ENCODE measurements at regions not wholly inside any gene's neighbourhood (a gene's known extent, or its start where the extent isn't known, plus 50 kb on each side); places are given as distances from the start of the nearest gene placed in this dataset.
"Not testable (repeated sequence)": the region's sequence is repeated elsewhere in the genome, so short reads cannot be mapped to it uniquely, and the experiment has no call there.

DNA sequence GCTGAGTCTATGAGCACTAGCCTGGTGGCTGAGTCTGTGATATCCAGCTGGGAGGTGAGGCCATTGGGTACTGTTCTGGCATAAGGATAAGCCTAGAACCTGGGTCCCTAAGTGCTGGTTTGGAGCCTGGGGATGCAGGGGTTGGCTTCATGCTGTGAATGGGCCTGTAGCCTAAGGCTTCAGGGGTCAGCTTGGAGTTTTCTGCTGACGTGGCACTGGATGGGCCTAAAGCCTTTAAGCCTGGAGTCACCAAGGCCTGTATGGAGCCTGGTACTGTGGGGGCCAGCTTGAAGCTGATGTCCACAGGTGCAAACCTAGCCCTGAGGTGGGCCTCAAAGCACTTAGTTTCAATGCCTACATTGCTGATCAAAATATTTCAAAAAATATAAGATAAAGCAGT is 979.6 kb upstream of the POU3F4 start:
- H3K4me3 ChIP-seq (ENCODE audit: low read length): no peak overlapping the region
- no peaks in the 10 kb centered on the region for H3K27me3 ChIP-seq (ENCODE audit: control insufficient read depth, insufficient read depth, low read length)
- no peak for DNase-seq
- H3K27ac ChIP-seq (ENCODE audit: low read length): no peak overlapping the region
- peaks cover 5% of the 10 kb centered on the region for H3K9me3 ChIP-seq (replicated peaks; ENCODE audit: control insufficient read depth, low read depth, low read length)
- no peaks in the 10 kb centered on the region for H3K4me1 ChIP-seq (ENCODE audit: control insufficient read depth, insufficient read depth, low read length)
- no CpG with 5 or more reads among the region's 1 CpG for WGBS (ENCODE audit: insufficient coverage)
- H3K36me3 ChIP-seq (ENCODE audit: control insufficient read depth, insufficient read depth, low read length): no peaks in the 10 kb centered on the region

DNA sequence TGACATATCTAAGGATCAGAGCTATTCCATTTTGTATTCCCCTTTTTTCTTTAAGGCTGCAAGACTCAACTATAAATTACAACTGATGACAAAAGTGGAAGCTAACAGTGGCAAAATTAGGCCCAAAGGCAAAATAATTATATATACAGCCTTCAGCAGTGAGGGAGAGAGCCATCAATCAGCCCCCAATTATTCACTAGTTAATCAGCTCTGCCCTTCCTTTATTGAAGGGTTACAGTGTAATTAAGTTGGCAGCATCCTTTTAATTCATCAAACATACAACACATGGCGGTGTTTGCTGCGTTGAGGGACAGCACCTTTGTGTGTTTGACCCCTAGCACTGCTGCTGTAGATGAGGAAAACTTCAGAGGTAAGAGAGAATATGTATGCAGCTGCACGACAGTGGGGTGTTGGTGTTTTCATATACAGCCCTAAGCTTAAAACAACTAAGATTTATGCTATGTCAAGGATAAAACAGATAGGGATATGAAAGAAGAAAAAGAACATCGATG is 973.9 kb upstream of the POU3F4 start:
- DNase-seq: no peak
- Histone ChIP-seq H3K36me3 (ENCODE audit: control insufficient read depth, insufficient read depth, low read length) (no peaks in the 10 kb centered on the region), H3K27me3 (ENCODE audit: control insufficient read depth, insufficient read depth, low read length) (no peaks in the 10 kb centered on the region), H3K27ac (ENCODE audit: low read length) (no peak overlapping the region), H3K4me3 (ENCODE audit: low read length) (no peak overlapping the region), H3K9me3 (replicated peaks; ENCODE audit: control insufficient read depth, low read depth, low read length) (no peaks in the 10 kb centered on the region), H3K4me1 (ENCODE audit: control insufficient read depth, insufficient read depth, low read length) (no peaks in the 10 kb centered on the region)
- no CpG with 5 or more reads among the region's 4 CpGs for WGBS (ENCODE audit: insufficient coverage)

DNA sequence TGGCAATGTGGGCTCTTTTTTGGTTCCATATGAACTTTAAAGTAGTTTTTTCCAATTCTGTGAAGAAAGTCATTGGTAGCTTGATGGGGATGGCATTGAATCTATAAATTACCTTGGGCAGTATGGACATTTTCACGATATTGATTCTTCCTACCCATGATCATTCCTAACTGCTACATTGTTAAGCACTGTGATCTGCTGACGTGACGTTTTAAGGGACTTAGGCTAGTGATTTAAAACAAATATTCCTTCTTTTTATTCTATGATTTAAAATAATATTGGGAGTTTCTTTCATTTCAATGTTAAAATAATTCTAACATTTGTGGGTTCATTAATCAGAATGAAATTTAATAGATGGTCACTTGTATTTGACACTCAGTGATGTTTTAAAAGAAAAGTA is 970.9 kb upstream of the POU3F4 start:
- no CpG with 5 or more reads among the region's 3 CpGs for WGBS (ENCODE audit: insufficient coverage)
- not testable (repeated sequence) for DNase-seq; H3K4me1 ChIP-seq (ENCODE audit: control insufficient read depth, insufficient read depth, low read length); H3K9me3 ChIP-seq (replicated peaks; ENCODE audit: control insufficient read depth, low read depth, low read length); H3K36me3 ChIP-seq (ENCODE audit: control insufficient read depth, insufficient read depth, low read length); H3K27me3 ChIP-seq (ENCODE audit: control insufficient read depth, insufficient read depth, low read length); H3K4me3 ChIP-seq (ENCODE audit: low read length); H3K27ac ChIP-seq (ENCODE audit: low read length)

DNA sequence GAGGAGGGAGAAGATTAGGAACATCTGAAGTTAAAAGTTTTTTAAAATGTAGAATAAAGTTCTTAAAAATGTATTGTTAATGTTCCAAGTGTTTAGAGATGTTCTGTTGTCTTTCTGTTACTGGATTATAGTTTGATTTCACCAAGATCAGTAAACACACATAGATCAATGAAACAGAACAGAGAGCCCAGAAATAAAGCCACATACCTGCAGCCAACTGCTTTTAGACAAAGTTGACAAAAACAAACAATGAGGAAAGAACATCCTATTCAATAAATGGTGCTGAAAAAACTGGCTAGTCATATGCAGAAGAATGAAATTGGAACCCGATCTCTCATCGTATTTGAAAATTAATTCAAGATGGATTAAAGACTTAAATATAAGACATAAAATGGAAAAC is 966.3 kb upstream of the POU3F4 start:
- no peak for DNase-seq
- no peaks in the 10 kb centered on the region for H3K36me3 ChIP-seq (ENCODE audit: control insufficient read depth, insufficient read depth, low read length)
- H3K4me3 ChIP-seq (ENCODE audit: low read length): no peak overlapping the region
- no CpG with 5 or more reads among the region's 2 CpGs for WGBS (ENCODE audit: insufficient coverage)
- H3K9me3 ChIP-seq (replicated peaks; ENCODE audit: control insufficient read depth, low read depth, low read length): peaks cover 2% of the 10 kb centered on the region
- no peaks in the 10 kb centered on the region for H3K4me1 ChIP-seq (ENCODE audit: control insufficient read depth, insufficient read depth, low read length)
- H3K27ac ChIP-seq (ENCODE audit: low read length): no peak overlapping the region
- no peaks in the 10 kb centered on the region for H3K27me3 ChIP-seq (ENCODE audit: control insufficient read depth, insufficient read depth, low read length)

DNA sequence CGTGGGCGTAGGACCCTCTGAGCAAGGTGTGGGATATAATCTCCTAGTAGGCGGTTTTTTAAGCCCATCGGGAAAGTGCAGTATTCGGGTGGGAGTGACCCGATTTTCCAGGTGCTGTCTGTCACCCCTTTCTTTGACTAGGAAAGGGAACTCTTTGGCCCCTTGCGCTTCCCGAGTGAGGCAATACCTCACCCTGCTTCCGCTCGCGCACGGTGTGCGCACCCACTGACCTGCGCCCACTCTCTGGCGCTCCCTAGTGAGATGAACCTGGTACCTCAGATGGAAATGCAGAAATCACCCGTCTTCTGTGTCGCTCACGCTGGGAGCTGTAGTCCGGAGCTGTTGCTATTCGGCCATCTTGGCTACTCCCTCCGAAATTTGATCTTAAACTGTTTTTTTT is 955.9 kb upstream of the POU3F4 start:
- not testable (repeated sequence) for H3K27ac ChIP-seq (ENCODE audit: low read length); H3K9me3 ChIP-seq (replicated peaks; ENCODE audit: control insufficient read depth, low read depth, low read length); H3K4me1 ChIP-seq (ENCODE audit: control insufficient read depth, insufficient read depth, low read length); H3K4me3 ChIP-seq (ENCODE audit: low read length); H3K36me3 ChIP-seq (ENCODE audit: control insufficient read depth, insufficient read depth, low read length); DNase-seq; H3K27me3 ChIP-seq (ENCODE audit: control insufficient read depth, insufficient read depth, low read length)
- 86% methylated on average over 18 of the region's 21 CpGs for WGBS (ENCODE audit: insufficient coverage)

DNA sequence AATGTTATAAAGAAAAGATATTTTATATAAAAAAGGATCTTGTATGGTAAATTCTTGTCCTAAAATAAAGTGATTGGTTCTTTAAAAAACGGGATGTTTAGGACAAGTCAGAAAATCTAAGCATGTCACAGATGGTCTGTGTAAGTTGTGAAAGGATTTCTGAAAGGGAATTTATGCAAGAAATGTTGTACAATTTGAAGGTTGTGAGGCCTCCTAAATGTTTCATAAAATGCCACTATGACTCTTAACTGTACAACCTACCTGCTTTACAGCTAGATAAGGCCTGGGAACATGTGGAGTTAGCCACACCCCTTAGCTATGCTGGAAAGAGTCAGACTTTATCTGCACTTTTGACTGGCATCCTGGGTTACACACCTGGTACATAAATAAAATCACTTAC is 951.5 kb upstream of the POU3F4 start:
- Histone ChIP-seq H3K4me1 (ENCODE audit: control insufficient read depth, insufficient read depth, low read length) (no peaks in the 10 kb centered on the region), H3K36me3 (ENCODE audit: control insufficient read depth, insufficient read depth, low read length) (no peaks in the 10 kb centered on the region), H3K27ac (ENCODE audit: low read length) (no peak overlapping the region), H3K27me3 (ENCODE audit: control insufficient read depth, insufficient read depth, low read length) (no peaks in the 10 kb centered on the region), H3K4me3 (ENCODE audit: low read length) (no peak overlapping the region), H3K9me3 (replicated peaks; ENCODE audit: control insufficient read depth, low read depth, low read length) (peaks cover 5% of the 10 kb centered on the region)
- DNase-seq: no peak
- 60% methylated on average over 1 of the region's 1 CpG for WGBS (ENCODE audit: insufficient coverage)

DNA sequence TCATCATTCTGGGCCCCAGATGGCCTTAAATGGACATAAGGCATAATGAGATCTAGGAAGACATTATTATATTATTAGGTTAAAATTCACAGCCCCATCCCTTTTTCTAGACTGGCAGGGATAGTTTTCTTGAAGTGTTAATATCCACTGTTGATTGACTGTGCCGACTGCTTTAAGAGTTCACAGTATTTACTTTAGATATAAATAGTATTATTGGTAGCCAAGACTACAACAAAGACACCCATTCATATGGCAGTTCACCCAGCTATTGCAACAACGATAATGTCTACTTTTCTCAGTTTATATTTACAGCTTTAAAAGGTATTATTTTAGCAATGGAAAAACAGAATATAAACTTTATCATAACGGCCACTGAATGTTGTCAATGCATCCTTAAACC is 922.2 kb upstream of the POU3F4 start:
- Histone ChIP-seq H3K27ac (ENCODE audit: low read length) (peak overlapping the region; percentile 20), H3K9me3 (replicated peaks; ENCODE audit: control insufficient read depth, low read depth, low read length) (no peaks in the 10 kb centered on the region), H3K4me3 (ENCODE audit: low read length) (no peak overlapping the region), H3K4me1 (ENCODE audit: control insufficient read depth, insufficient read depth, low read length) (no peaks in the 10 kb centered on the region), H3K36me3 (ENCODE audit: control insufficient read depth, insufficient read depth, low read length) (no peaks in the 10 kb centered on the region), H3K27me3 (ENCODE audit: control insufficient read depth, insufficient read depth, low read length) (no peaks in the 10 kb centered on the region)
- no peak for DNase-seq
- no CpG with 5 or more reads among the region's 3 CpGs for WGBS (ENCODE audit: insufficient coverage)

DNA sequence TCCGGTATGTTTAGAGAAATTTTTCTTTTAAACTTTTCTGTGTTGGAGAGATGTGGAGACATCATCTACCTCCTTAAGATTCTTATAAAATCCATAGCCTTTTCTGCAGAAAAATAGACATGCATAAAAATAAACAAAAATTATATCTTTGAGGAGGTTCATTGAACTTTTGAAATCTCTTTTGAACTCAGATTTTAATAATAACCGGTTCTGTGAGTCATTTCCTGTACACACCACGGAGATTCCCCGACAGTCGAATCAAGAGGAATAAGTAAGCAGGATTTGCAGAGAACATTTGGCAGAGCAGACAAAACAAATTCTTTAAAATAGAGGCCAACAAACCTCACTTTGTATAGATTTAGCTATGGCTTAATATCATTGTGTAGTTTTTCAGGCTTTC is 918.7 kb upstream of the POU3F4 start:
- H3K27me3 ChIP-seq (ENCODE audit: control insufficient read depth, insufficient read depth, low read length): no peaks in the 10 kb centered on the region
- no peaks in the 10 kb centered on the region for H3K9me3 ChIP-seq (replicated peaks; ENCODE audit: control insufficient read depth, low read depth, low read length)
- no peak overlapping the region for H3K27ac ChIP-seq (ENCODE audit: low read length)
- no peaks in the 10 kb centered on the region for H3K36me3 ChIP-seq (ENCODE audit: control insufficient read depth, insufficient read depth, low read length)
- peak; percentile 71 for DNase-seq
- no peak overlapping the region for H3K4me3 ChIP-seq (ENCODE audit: low read length)
- WGBS (ENCODE audit: insufficient coverage): no CpG with 5 or more reads among the region's 5 CpGs
- no peaks in the 10 kb centered on the region for H3K4me1 ChIP-seq (ENCODE audit: control insufficient read depth, insufficient read depth, low read length)

DNA sequence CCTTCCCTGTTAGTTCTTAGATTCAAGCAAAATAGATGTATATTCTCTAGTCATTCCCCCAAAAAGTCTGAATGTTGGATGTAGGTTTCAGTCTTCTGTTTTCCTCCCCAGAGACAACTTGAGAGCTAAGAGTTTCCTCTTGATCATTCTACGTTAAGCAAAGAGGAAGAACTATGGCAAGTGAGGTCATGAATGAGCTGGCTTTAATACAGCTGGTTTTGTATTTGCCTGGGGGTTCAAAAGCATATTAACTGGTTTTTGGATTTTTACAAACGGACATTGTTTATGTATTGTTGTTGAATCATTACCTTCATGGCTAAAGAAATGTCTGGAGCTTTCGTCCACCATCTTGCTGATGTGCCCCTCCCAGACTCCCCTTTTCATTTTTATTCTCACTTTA is 916.7 kb upstream of the POU3F4 start:
- Histone ChIP-seq H3K27me3 (ENCODE audit: control insufficient read depth, insufficient read depth, low read length) (no peaks in the 10 kb centered on the region), H3K4me1 (ENCODE audit: control insufficient read depth, insufficient read depth, low read length) (no peaks in the 10 kb centered on the region), H3K27ac (ENCODE audit: low read length) (no peak overlapping the region), H3K4me3 (ENCODE audit: low read length) (no peak overlapping the region), H3K36me3 (ENCODE audit: control insufficient read depth, insufficient read depth, low read length) (no peaks in the 10 kb centered on the region), H3K9me3 (replicated peaks; ENCODE audit: control insufficient read depth, low read depth, low read length) (no peaks in the 10 kb centered on the region)
- WGBS (ENCODE audit: insufficient coverage): 17% methylated on average over 1 of the region's 3 CpGs
- DNase-seq: no peak

DNA sequence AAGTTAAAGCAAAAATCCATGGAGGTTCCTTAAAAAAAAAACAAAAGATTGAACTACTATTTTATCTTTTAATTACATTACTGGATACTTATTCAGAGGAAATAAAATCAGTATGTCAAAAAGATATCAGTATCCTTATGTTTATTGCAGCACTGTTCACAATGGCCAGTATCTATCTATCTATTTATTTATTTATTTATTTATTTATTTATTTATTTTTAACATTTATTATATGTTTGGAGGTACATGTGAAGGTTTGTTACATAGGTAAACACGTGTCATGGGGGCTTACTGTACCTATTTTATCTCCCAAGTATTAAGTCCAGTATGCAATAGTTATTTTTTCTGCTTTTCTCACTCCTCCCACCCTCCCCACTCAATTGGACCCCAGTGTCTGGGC is 881.1 kb upstream of the POU3F4 start:
- H3K27ac ChIP-seq (ENCODE audit: low read length): no peak overlapping the region
- H3K4me3 ChIP-seq (ENCODE audit: low read length): no peak overlapping the region
- DNase-seq: no peak
- H3K36me3 ChIP-seq (ENCODE audit: control insufficient read depth, insufficient read depth, low read length): no peaks in the 10 kb centered on the region
- no peaks in the 10 kb centered on the region for H3K27me3 ChIP-seq (ENCODE audit: control insufficient read depth, insufficient read depth, low read length)
- no CpG with 5 or more reads among the region's 1 CpG for WGBS (ENCODE audit: insufficient coverage)
- H3K4me1 ChIP-seq (ENCODE audit: control insufficient read depth, insufficient read depth, low read length): no peaks in the 10 kb centered on the region
- peaks cover 2% of the 10 kb centered on the region for H3K9me3 ChIP-seq (replicated peaks; ENCODE audit: control insufficient read depth, low read depth, low read length)

DNA sequence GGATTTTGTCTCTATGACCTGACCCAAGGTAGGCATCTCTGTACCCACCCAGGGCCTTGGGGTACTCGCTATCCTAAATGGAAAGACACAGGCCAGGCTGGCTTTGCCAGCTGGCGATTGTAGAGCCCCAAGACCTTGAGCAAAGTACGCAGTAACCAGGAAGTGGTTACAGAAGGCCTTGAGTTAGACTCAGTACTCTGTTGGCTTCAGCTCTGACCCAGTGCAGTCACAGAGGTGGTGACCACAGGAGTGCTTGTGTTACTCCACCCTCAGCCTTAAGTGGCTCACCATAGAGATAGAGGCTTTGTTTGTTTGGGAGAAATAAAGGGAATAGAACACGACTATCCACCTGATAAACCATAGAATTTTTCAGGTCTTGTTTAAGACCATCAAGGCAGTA is 880.5 kb upstream of the POU3F4 start:
- no peak overlapping the region for H3K27ac ChIP-seq (ENCODE audit: low read length)
- DNase-seq: no peak
- H3K4me3 ChIP-seq (ENCODE audit: low read length): no peak overlapping the region
- no peaks in the 10 kb centered on the region for H3K36me3 ChIP-seq (ENCODE audit: control insufficient read depth, insufficient read depth, low read length)
- H3K4me1 ChIP-seq (ENCODE audit: control insufficient read depth, insufficient read depth, low read length): no peaks in the 10 kb centered on the region
- WGBS (ENCODE audit: insufficient coverage): 100% methylated on average over 1 of the region's 4 CpGs
- H3K27me3 ChIP-seq (ENCODE audit: control insufficient read depth, insufficient read depth, low read length): no peaks in the 10 kb centered on the region
- H3K9me3 ChIP-seq (replicated peaks; ENCODE audit: control insufficient read depth, low read depth, low read length): peaks cover 2% of the 10 kb centered on the region
